ENCODE measurements at regions not wholly inside any gene's neighbourhood (a gene's known extent, or its start where the extent isn't known, plus 50 kb on each side); places are given as distances from the start of the nearest gene placed in this dataset.

GRCh38 chr4:127143460-127144195 lies 489.1 kb upstream of the INTU start:
- H3K9ac ChIP-seq (ENCODE audit: insufficient read depth, low read depth, low read length): no peak overlapping the region
- no peaks in the 10 kb centered on the region for H4K20me1 ChIP-seq (ENCODE audit: insufficient read depth, low read length)
- DNase-seq (ENCODE audit: low spot score) (no peak), ATAC-seq (no peak), FAIRE-seq (no peak)
- H2AFZ ChIP-seq (ENCODE audit: low read length): no peak overlapping the region
- no peak overlapping the region for H3K4me2 ChIP-seq (ENCODE audit: low read depth, low read length)
- in situ Hi-C loops (cut with HindIII; ENCODE audit: extremely low pct_ligation_motif_present, low pct_unique_long_range_greater_than_20kb): no loop called here
- H3K36me3 ChIP-seq (replicated peaks in 1 of 2; ENCODE audit: control insufficient read depth in 1 of 2, insufficient read depth in 2 of 2, low read length in 2 of 2): no peaks in the 10 kb centered on the region
- under 1% methylated on average over 5 of the region's 5 CpGs for WGBS (ENCODE audit: low lambda C conversion rate)
- no peaks in the 10 kb centered on the region for H3K9me3 ChIP-seq (ENCODE audit: low read length)
- ChIA-PET POLR2A (no interaction called here), CTCF (ENCODE audit: low intra/inter-chr PET ratio, low total read pairs) (no interaction called here)
- no peak overlapping the region for H3K4me3 ChIP-seq (replicated peaks in 1 of 3; ENCODE audit: insufficient read depth in 1 of 3, low read depth in 2 of 3, low read length in 3 of 3)
- intact Hi-C loops (cut with micrococcal nuclease; ENCODE audit: unreplicated experiment): no loop called here
- no peaks in the 10 kb centered on the region for H3K4me1 ChIP-seq (ENCODE audit: insufficient read depth, low read length)
- no peaks in the 10 kb centered on the region for H3K79me2 ChIP-seq (ENCODE audit: insufficient read depth, low read length)
- no peaks in the 10 kb centered on the region; a peak in 1 of 5 replicates for H3K27me3 ChIP-seq (ENCODE audit: control insufficient read depth in 1 of 2, insufficient read depth in 2 of 2, low read length in 2 of 2)
- H3K27ac ChIP-seq (ENCODE audit: extremely low read length, insufficient read depth, low read length): no peak overlapping the region
- no TSS peak for BruUV-seq (replicated peaks)
- TF ChIP-seq RAD21 (CRISPR knock-in tag; IDR thresholded peaks at IDR 0.05): no peak
- no peak for TF ChIP-seq ZNF512 (CRISPR knock-in tag; IDR thresholded peaks at IDR 0.05)
- no peak for TF ChIP-seq ZNF644 (CRISPR knock-in tag; IDR thresholded peaks at IDR 0.05; ENCODE audit: low read depth)
- TF ChIP-seq SALL1 (CRISPR knock-in tag; IDR thresholded peaks at IDR 0.05): no peak
- TF ChIP-seq ZNF646 (CRISPR knock-in tag; IDR thresholded peaks at IDR 0.05): no peak
- TF ChIP-seq ZNF614 (CRISPR knock-in tag; IDR thresholded peaks at IDR 0.05; ENCODE audit: borderline replicate concordance): no peak
- TF ChIP-seq TMF1 (CRISPR knock-in tag; IDR thresholded peaks at IDR 0.05; ENCODE audit: low read depth): no peak
- TF ChIP-seq GPBP1L1 (CRISPR knock-in tag; IDR thresholded peaks at IDR 0.05): no peak
- TF ChIP-seq ZNF34 (CRISPR knock-in tag; IDR thresholded peaks at IDR 0.05; ENCODE audit: borderline replicate concordance): no peak
- no peak for TF ChIP-seq PCBP1 (IDR thresholded peaks at IDR 0.05; ENCODE audit: borderline replicate concordance, low read depth, low read length)
- TF ChIP-seq HIVEP1 (CRISPR knock-in tag; IDR thresholded peaks at IDR 0.05): no peak
- no peak for TF ChIP-seq AKAP8 (CRISPR knock-in tag; IDR thresholded peaks at IDR 0.05)
- TF ChIP-seq ZFP82 (CRISPR knock-in tag; IDR thresholded peaks at IDR 0.05; ENCODE audit: borderline replicate concordance): no peak
